DMS153 (cell line): ENCODE measurements at regions not wholly inside any gene's neighbourhood (a gene's known extent, or its start where the extent isn't known, plus 50 kb on each side); places are given as distances from the start of the nearest gene placed in this dataset.
"Not testable (repeated sequence)": the region's sequence is repeated elsewhere in the genome, so short reads cannot be mapped to it uniquely, and the experiment has no call there.

Experiments
- DNase-seq: peaks from one replicate; lab custom pipeline; 2025; lab: John Stamatoyannopoulos, UW

DNA sequence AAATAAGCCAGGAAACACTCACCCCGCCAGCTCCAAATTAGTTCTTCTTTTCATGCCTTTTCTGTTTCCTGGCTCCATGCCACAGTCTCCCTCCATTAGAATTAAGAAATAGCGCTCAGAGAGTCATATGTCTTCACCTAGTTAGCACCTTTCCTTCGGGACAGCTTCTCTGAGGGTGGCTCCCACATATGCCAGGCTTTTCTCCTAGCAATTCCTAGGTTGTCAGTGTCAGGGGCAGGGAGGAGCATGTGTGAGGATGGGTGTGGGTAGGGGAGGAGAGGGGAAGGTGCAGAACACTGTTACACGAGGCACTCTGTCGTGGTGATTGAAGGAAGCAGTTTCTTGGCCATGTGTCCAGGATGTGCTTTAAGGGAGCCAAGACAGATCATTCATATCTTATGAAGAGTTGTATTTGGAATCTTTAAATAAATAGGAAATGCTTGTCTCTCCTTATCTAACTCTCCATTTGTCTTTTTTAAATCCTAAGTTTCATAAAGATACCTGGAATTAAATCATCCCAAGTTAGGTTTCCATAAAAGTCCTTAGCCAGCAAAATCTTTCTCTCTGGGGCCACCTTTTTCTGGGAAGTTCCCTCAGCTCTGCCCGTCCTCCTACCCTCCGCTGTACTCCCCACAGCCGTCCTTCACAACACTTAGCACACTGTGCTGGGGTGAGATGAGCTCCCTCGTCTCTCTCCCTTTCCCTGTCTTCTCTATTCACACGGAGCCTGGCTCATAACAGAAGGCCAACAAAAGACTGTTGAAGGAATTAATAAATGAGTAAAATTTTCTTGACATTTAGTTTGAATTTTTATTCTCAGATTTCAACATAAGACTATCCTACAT is 361.0 kb downstream of the CD83 start:
- no peak for DNase-seq

- not testable (repeated sequence) for DNase-seq
Measured at GRCh38 chr6:14481946-14482345, 364.4 kb downstream of the CD83 start.

- DNase-seq, result no peak
Measured at GRCh38 chr6:14487625-14488024, 370.1 kb downstream of the CD83 start.

DNA sequence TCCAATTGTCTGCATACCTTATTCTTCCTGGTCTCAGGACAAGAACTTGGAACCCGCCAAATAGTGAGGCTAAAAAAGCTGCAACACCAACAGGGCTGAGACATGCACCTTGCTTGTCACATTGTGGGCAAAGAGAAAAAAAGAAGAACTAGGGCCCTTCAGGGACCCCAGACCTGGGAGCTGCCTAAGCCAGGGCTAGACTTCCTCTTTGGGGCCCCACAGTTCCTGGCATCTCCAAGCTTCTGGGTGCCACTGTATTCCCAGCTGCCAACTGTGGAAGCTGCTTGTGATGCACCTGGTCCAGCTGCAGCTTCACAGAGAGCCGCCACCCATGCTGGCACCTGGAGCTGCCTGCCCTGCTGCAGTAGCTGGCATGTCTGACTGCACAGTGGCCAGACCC is 370.6 kb downstream of the CD83 start:
- no peak for DNase-seq

- no peak for DNase-seq
Measured at GRCh38 chr6:14489445-14489844, 371.9 kb downstream of the CD83 start.

GRCh38 chr6:14498748-14499147 is 381.2 kb downstream of the CD83 start:
- DNase-seq, result no peak

DNA sequence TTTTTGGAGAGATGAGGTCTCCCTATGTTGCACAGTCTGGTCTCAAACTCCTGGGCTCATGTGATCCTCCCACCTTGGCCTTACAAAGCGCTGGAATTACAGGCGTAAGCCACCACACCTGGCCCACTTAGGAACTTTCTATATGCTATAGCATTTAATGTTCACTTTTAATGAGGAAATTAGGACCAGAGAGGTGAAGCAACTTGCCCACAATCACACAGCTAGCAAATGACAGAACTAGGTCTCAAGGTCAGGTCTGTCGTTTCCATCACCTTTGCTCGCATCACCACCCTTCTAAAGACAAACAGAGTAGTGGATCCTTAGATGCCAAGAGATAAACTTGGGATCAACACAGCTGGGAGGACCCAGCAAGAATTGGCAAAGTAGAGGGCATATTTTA is 381.7 kb downstream of the CD83 start:
- no peak for DNase-seq

GRCh38 chr6:14499841-14500240 is 382.3 kb downstream of the CD83 start:
- no peak for DNase-seq

GRCh38 chr6:14500809-14501208 is 383.2 kb downstream of the CD83 start:
- DNase-seq, result no peak

DNA sequence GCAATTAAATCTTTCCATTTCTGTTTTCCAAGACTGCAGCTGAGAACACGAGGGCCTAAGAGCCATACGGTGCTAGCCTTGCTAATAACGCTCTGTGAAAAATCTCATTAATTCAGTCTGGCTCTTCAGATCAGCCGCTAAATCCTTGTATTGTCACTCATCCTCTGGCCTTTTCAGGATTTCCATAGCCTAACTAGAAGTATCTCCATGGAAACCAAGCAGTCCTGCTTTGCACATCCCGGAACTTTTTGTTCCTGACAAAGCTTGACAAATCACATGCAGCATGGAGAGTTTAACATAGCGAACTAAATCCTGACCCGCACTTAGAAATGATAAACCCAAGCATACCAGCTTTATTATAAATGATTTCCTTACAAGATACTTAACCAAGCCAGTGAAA is 383.7 kb downstream of the CD83 start:
- no peak for DNase-seq

DNA sequence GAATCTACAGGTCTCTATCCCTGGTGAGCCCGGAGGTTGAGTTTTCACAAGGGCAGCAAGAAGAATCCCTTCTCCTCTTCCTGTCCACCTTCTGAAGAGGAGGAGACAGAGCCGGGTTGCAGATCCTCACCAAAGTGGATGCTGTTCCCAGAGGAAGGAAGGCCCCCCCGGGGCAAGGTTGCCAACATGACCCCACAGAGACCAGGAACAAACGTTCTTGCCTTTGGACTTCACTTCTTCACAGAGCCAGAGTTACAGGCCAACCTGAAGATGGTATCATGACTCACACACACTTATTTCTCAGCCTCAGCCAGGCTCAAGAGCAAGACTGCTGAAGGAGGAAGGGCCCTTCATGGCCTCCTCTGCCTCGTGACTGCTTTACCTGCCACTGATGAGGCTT is 384.3 kb downstream of the CD83 start:
- DNase-seq, result no peak

- no peak for DNase-seq
Measured at GRCh38 chr6:14502551-14502950, 385.0 kb downstream of the CD83 start.

DNA sequence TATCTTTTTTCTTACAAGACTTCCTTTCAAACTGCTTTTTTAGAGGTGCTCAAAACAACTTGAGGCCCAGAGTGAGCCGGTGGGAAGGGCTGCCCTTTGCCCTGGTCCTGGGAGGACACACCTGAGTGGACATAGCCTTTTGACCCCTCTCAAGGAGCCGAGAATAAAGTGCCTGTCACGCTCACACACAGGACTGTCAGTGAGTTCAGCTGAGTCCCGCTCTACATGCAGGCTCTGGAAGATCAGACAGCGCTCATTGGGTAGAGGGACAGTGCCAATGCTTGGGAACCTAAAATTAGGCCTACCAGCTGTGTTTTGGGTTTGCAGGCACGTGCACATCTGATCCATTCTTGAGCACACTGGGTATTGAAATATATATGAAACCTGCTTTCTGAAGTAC is 387.8 kb downstream of the CD83 start:
- no peak for DNase-seq

DNA sequence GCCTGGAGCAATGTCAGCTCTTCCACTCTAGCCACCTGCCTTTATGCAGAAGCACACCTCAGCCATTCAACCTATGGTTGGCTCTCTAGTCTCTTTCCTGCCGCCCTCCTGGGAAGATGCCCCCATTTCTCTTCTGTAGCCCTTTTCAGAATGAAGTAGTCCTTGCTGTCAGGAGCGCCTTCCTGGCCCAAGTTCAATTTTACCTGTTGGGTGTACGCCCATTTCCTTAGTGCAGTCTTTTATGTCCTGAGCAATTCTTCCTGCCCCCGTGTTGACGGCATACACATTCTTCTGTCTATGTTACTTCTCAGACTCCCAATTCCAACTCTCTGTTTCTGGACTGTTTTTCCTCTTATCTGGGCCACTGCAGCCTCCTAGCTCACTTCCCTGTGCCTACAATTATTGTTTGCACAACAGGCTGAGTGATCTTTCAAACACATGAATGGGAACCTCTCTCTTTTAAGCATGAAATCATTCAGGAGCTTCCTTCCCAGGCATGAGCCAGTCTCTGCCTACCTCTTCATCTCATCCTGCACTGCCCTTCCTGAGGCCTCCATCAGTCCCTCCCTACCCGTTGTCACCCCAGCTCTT is 389.2 kb downstream of the CD83 start:
- DNase-seq, result peak; percentile 35

- no peak for DNase-seq
Measured at GRCh38 chr6:14509120-14509519, 391.5 kb downstream of the CD83 start.

GRCh38 chr6:14510038-14510437 is 392.5 kb downstream of the CD83 start:
- DNase-seq, result no peak

GRCh38 chr6:14511061-14511586 is 393.6 kb downstream of the CD83 start:
- DNase-seq, result no peak

DNA sequence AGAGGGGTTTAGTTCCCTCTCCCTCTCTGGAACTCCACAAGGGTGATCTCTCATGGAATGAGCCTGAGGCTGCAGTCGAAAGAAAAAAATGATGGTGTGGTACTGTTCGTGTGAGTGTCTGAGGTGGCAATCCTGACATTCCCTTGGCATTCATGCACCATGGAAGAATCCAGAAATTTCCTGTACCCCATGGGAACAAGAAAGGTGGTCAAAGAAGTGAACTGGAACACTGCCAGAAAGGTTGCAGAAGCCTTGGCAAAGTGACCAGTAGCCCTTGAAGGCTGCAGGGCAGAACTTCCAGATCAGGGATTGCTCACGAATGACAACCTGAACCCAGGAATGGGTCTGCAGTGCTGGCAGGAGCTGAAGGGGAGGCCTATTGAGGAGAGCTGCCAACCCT is 394.7 kb downstream of the CD83 start:
- no peak for DNase-seq

GRCh38 chr6:14513496-14514393 is 396.2 kb downstream of the CD83 start:
- no peak for DNase-seq

GRCh38 chr6:14516956-14517355 is 399.4 kb downstream of the CD83 start:
- no peak for DNase-seq

GRCh38 chr6:14517516-14518105 is 400.0 kb downstream of the CD83 start:
- DNase-seq, result no peak
